Endodermal cell (in vitro differentiated cells): ENCODE measurements at regions not wholly inside any gene's neighbourhood (a gene's known extent, or its start where the extent isn't known, plus 50 kb on each side); places are given as distances from the start of the nearest gene placed in this dataset.
"Not testable (repeated sequence)": the region's sequence is repeated elsewhere in the genome, so short reads cannot be mapped to it uniquely, and the experiment has no call there.

Source experiments
- DNase-seq: peaks from one replicate; pipeline ENCODE4 v3.0.0-alpha.2; 2017
- H3K27ac ChIP-seq: 2 replicates; pipeline ENCODE4 v1.5.1; 2013; ENCODE audit warnings: mild to moderate bottlenecking, low read depth, low read length, moderate library complexity
- H3K27me3 ChIP-seq: 2 replicates; pipeline ENCODE4 v1.6.1; 2013; ENCODE audit warnings: mild to moderate bottlenecking, low read length, moderate library complexity; ENCODE audit not compliant: insufficient read depth, control insufficient read depth, poor library complexity, severe bottlenecking
- H3K36me3 ChIP-seq: 2 replicates; pipeline ENCODE4 v1.7.0; 2013; ENCODE audit warnings: mild to moderate bottlenecking, low read length, moderate library complexity; ENCODE audit not compliant: control insufficient read depth, insufficient read depth
- H3K4me1 ChIP-seq: one replicate; pipeline ENCODE4 v1.7.0; 2013; ENCODE audit warnings: low read length; ENCODE audit not compliant: control insufficient read depth, insufficient read depth
- H3K4me3 ChIP-seq: 2 replicates; pipeline ENCODE4 v1.5.1; 2013; ENCODE audit warnings: mild to moderate bottlenecking, low read length, moderate library complexity
- H3K9ac ChIP-seq: 2 replicates; pipeline ENCODE4 v1.6.1; 2013; ENCODE audit warnings: mild to moderate bottlenecking, low read length, moderate library complexity; ENCODE audit not compliant: poor library complexity, severe bottlenecking; ENCODE audit errors: extremely low read depth
- H3K9me3 ChIP-seq: 2 replicates; pipeline ENCODE4 v1.6.1; 2013; ENCODE audit warnings: mild to moderate bottlenecking, low read length, moderate library complexity; ENCODE audit not compliant: control insufficient read depth
- H3K27ac Mint-ChIP-seq: 2 replicates; pipeline ENCODE4 v1.8.0; 2020; ENCODE audit warnings: mixed read lengths
- H3K27me3 Mint-ChIP-seq: 2 replicates; pipeline ENCODE4 v1.8.0; 2021; ENCODE audit warnings: mild to moderate bottlenecking, mixed read lengths; ENCODE audit not compliant: insufficient read depth
- H3K36me3 Mint-ChIP-seq: 2 replicates; pipeline ENCODE4 v1.8.0; 2020; ENCODE audit warnings: low read depth, mixed read lengths
- H3K4me1 Mint-ChIP-seq: 2 replicates; pipeline ENCODE4 v1.8.0; 2020; ENCODE audit warnings: mixed read lengths
- H3K4me3 Mint-ChIP-seq: 2 replicates; pipeline ENCODE4 v1.8.0; 2020; ENCODE audit warnings: mild to moderate bottlenecking, moderate library complexity, mixed read lengths
- H3K9me3 Mint-ChIP-seq: 2 replicates; pipeline ENCODE4 v1.8.0; 2020; ENCODE audit warnings: mild to moderate bottlenecking, mixed read lengths
- CTCF ChIP-seq: fragments of 200-600 bp; sonication (generic); conservative IDR thresholded peaks from 2 replicates; pipeline ENCODE4 v1.5.0; 2021; ENCODE audit warnings: antibody characterized with exemption, mild to moderate bottlenecking
- WGBS, 2 experiments: methylation state at CpG; one replicate each; pipeline versions ENCODE4 v1.1.5 to v1.1.7; 2013; ENCODE audit warnings: missing lambda C conversion rate in 2 of 2, mixed read lengths in 1 of 2; ENCODE audit not compliant: insufficient coverage in 1 of 2, insufficient read length in 1 of 2; 5-methylcytosine and 5-hydroxymethylcytosine counted together

GRCh38 chr14:22178333-22178839, 410.6 kb downstream of the DAD1 start:
- H3K4me3 ChIP-seq = no peak overlapping the region
- no peaks in the 10 kb centered on the region for H3K27me3 ChIP-seq
- no peak for TF ChIP-seq CTCF
- 93 to 100% methylated on average over 2 of the region's 2 CpGs for WGBS, 2 experiments
- no peaks in the 10 kb centered on the region for H3K9me3 ChIP-seq
- no peaks in the 10 kb centered on the region for H3K36me3 ChIP-seq
- H3K9ac ChIP-seq = no peak overlapping the region
- Mint-ChIP-seq H3K4me1 (peaks cover 19% of the 10 kb centered on the region), H3K27me3 (no peaks in the 10 kb centered on the region), H3K36me3 (no peaks in the 10 kb centered on the region), H3K4me3 (no peak overlapping the region), H3K9me3 (peaks cover 2% of the 10 kb centered on the region), H3K27ac (no peak overlapping the region)
- no peaks in the 10 kb centered on the region for H3K4me1 ChIP-seq
- H3K27ac ChIP-seq = no peak overlapping the region
- no peak for DNase-seq

- Mint-ChIP-seq H3K4me3 (no peak overlapping the region), H3K27me3 (no peaks in the 10 kb centered on the region), H3K36me3 (no peaks in the 10 kb centered on the region), H3K27ac (no peak overlapping the region), H3K4me1 (peaks cover 24% of the 10 kb centered on the region), H3K9me3 (peaks cover 2% of the 10 kb centered on the region)
- H3K36me3 ChIP-seq = no peaks in the 10 kb centered on the region
- no peak for DNase-seq
- no peak overlapping the region for H3K27ac ChIP-seq
- no peaks in the 10 kb centered on the region for H3K4me1 ChIP-seq
- H3K4me3 ChIP-seq = no peak overlapping the region
- TF ChIP-seq CTCF = no peak
- no peaks in the 10 kb centered on the region for H3K27me3 ChIP-seq
- 97 to 100% methylated on average over 1 to 4 of the region's 4 CpGs for WGBS, 2 experiments
- no peak overlapping the region for H3K9ac ChIP-seq
- no peaks in the 10 kb centered on the region for H3K9me3 ChIP-seq
Measured at GRCh38 chr14:22177870-22178269, 411.2 kb downstream of the DAD1 start.

GRCh38 chr14:22176957-22177356, 412.1 kb downstream of the DAD1 start:
- H3K4me3 Mint-ChIP-seq = no peak overlapping the region
- H3K4me1 Mint-ChIP-seq = peaks cover 32% of the 10 kb centered on the region
- Histone ChIP-seq H3K4me1 (no peaks in the 10 kb centered on the region), H3K27ac (no peak overlapping the region), H3K9me3 (no peaks in the 10 kb centered on the region), H3K36me3 (no peaks in the 10 kb centered on the region), H3K9ac (no peak overlapping the region), H3K4me3 (no peak overlapping the region), H3K27me3 (no peaks in the 10 kb centered on the region)
- H3K36me3 Mint-ChIP-seq = no peaks in the 10 kb centered on the region
- no peak for DNase-seq
- no peak overlapping the region for H3K27ac Mint-ChIP-seq
- no peak for TF ChIP-seq CTCF
- WGBS, 2 experiments = 82 to 88% methylated on average over 1 of the region's 1 CpG
- H3K27me3 Mint-ChIP-seq = no peaks in the 10 kb centered on the region
- peaks cover 2% of the 10 kb centered on the region for H3K9me3 Mint-ChIP-seq

- H3K27me3 ChIP-seq, H3K36me3 Mint-ChIP-seq, H3K9me3 ChIP-seq, H3K4me3 Mint-ChIP-seq, DNase-seq, H3K9ac ChIP-seq, H3K4me1 ChIP-seq, H3K4me3 ChIP-seq, H3K27me3 Mint-ChIP-seq, H3K27ac Mint-ChIP-seq, H3K9me3 Mint-ChIP-seq, H3K36me3 ChIP-seq, H3K27ac ChIP-seq: not testable (repeated sequence)
- 65% methylated on average over 1 of the region's 1 CpG; no CpG with 5 or more reads in 1 of the 2 experiments for WGBS, 2 experiments
- H3K4me1 Mint-ChIP-seq = peaks cover 39% of the 10 kb centered on the region
Measured at GRCh38 chr14:22175278-22175558, 413.8 kb downstream of the DAD1 start.
